OCI-LY3 (cell line): ENCODE measurements at regions not wholly inside any gene's neighbourhood (a gene's known extent, or its start where the extent isn't known, plus 50 kb on each side); places are given as distances from the start of the nearest gene placed in this dataset.

Source experiments
- CTCF ChIP-seq: fragments of 200-600, 300-600 bp; sonication (generic); IDR thresholded peaks from 2 replicates; pipeline ENCODE4 v1.5.1; 2014; ENCODE audit warnings: antibody characterized with exemption, low read length, low read depth
- EZH2phosphoT487 ChIP-seq: fragments of 200-600 bp; shearing (Covaris generic); IDR thresholded peaks from 2 replicates; pipeline ENCODE4 v1.6.1; 2018; ENCODE audit warnings: antibody characterized with exemption, mixed run types, low read depth

DNA sequence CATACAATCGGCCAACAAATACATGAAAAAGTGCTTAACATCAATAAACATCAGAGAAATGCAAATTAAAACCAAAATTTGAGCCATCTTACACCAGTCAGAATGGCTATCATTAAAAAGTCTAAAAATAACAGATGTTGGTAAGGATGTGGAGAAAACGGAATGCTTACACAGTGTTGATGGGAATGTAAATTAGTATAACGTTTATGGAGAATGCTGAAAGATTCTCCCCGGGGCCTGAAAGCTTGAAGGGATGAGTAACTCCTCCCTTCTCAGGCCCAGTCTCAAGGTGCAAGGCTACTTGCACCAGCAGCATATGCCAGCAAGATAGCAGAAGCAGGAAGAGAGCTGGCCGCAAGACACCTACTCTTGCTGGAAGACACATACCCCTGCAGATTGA lies 123.7 kb upstream of the NLGN1 start:
- TF ChIP-seq CTCF, result no peak
- no peak for TF ChIP-seq EZH2phosphoT487
